Liver (tissue), 3 donors: ENCODE measurements at regions not wholly inside any gene's neighbourhood (a gene's known extent, or its start where the extent isn't known, plus 50 kb on each side); places are given as distances from the start of the nearest gene placed in this dataset.

Experiments
- FOXA1 ChIP-seq: IDR thresholded peaks from 2 replicates; pipeline ENCODE4 v1.6.1; 2016; ENCODE audit warnings: antibody characterized with exemption
- GABPA ChIP-seq, 2 donors: IDR thresholded peaks in 1 of 2; conservative IDR thresholded peaks in 1 of 2; 2 replicates each; pipeline ENCODE4 v1.6.1; 2016; ENCODE audit warnings: antibody characterized with exemption in 2 of 2, mild to moderate bottlenecking in 1 of 2, moderate library complexity in 1 of 2
- RAD21 ChIP-seq, 2 donors: IDR thresholded peaks; 2 replicates each; pipeline ENCODE4 v1.6.1; 2016; ENCODE audit warnings: antibody characterized with exemption in 2 of 2, mild to moderate bottlenecking in 2 of 2
- RXRA ChIP-seq, 2 donors: IDR thresholded peaks; 2 replicates each; pipeline ENCODE4 v1.6.1; 2017 to 2018; ENCODE audit warnings: antibody characterized with exemption in 2 of 2, mild to moderate bottlenecking in 1 of 2
- YY1 ChIP-seq: IDR thresholded peaks from 2 replicates; pipeline ENCODE4 v1.6.1; 2016; ENCODE audit warnings: antibody characterized with exemption, mild to moderate bottlenecking
- TF ChIP-seq, protein P1 (sequence below): fragments of 150-350 bp; IDR thresholded peaks from 2 replicates; pipeline ENCODE4 v1.5.1; 2017; ENCODE audit warnings: improper control_type of control experiment, low read depth, low read length; ENCODE audit not compliant: missing input control
- TF ChIP-seq, protein P2 (sequence below): IDR thresholded peaks from 2 replicates; pipeline ENCODE4 v1.6.1; 2016; ENCODE audit warnings: antibody characterized with exemption, mild to moderate bottlenecking
- TF ChIP-seq, protein P3 (sequence below): IDR thresholded peaks from 2 replicates; pipeline ENCODE4 v1.6.1; 2016; ENCODE audit warnings: antibody characterized with exemption
- TF ChIP-seq, protein P4 (sequence below): IDR thresholded peaks from 2 replicates; pipeline ENCODE4 v1.6.1; 2016; ENCODE audit warnings: antibody characterized with exemption
- donor health status: healthy.
- donor health status: healthy.

DNA sequence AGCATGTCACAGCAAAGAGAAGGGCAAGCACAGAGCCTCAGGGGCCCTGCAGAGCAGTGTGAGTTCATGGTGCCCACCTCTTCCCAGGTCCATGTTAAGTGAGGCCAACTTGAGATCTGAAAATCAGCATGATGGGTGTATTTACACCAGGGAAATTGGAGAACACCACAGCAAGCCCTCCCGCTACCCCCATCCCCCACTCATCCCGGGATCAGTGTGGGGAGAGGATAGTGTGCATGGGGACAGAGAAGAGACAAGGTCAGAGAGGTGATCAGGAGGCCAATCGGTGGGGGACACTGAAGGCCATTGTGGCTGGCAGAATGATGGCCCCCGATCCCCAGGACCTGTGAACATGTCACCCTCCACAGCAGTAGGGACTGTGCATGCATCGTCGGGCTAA lies 54.7 kb downstream of the PTGR3 start:
- TF ChIP-seq, protein P1, sequence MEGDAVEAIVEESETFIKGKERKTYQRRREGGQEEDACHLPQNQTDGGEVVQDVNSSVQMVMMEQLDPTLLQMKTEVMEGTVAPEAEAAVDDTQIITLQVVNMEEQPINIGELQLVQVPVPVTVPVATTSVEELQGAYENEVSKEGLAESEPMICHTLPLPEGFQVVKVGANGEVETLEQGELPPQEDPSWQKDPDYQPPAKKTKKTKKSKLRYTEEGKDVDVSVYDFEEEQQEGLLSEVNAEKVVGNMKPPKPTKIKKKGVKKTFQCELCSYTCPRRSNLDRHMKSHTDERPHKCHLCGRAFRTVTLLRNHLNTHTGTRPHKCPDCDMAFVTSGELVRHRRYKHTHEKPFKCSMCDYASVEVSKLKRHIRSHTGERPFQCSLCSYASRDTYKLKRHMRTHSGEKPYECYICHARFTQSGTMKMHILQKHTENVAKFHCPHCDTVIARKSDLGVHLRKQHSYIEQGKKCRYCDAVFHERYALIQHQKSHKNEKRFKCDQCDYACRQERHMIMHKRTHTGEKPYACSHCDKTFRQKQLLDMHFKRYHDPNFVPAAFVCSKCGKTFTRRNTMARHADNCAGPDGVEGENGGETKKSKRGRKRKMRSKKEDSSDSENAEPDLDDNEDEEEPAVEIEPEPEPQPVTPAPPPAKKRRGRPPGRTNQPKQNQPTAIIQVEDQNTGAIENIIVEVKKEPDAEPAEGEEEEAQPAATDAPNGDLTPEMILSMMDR: no peak
- no peak for TF ChIP-seq RAD21 (IDR thresholded peaks at IDR 0.05)
- TF ChIP-seq, protein P2, sequence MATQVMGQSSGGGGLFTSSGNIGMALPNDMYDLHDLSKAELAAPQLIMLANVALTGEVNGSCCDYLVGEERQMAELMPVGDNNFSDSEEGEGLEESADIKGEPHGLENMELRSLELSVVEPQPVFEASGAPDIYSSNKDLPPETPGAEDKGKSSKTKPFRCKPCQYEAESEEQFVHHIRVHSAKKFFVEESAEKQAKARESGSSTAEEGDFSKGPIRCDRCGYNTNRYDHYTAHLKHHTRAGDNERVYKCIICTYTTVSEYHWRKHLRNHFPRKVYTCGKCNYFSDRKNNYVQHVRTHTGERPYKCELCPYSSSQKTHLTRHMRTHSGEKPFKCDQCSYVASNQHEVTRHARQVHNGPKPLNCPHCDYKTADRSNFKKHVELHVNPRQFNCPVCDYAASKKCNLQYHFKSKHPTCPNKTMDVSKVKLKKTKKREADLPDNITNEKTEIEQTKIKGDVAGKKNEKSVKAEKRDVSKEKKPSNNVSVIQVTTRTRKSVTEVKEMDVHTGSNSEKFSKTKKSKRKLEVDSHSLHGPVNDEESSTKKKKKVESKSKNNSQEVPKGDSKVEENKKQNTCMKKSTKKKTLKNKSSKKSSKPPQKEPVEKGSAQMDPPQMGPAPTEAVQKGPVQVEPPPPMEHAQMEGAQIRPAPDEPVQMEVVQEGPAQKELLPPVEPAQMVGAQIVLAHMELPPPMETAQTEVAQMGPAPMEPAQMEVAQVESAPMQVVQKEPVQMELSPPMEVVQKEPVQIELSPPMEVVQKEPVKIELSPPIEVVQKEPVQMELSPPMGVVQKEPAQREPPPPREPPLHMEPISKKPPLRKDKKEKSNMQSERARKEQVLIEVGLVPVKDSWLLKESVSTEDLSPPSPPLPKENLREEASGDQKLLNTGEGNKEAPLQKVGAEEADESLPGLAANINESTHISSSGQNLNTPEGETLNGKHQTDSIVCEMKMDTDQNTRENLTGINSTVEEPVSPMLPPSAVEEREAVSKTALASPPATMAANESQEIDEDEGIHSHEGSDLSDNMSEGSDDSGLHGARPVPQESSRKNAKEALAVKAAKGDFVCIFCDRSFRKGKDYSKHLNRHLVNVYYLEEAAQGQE: no peak
- TF ChIP-seq YY1: no peak
- TF ChIP-seq GABPA (IDR thresholded peaks at IDR 0.05 in 1 of 2, conservative IDR thresholded peaks at IDR 0.05 in 1 of 2): no peak
- TF ChIP-seq, protein P3, sequence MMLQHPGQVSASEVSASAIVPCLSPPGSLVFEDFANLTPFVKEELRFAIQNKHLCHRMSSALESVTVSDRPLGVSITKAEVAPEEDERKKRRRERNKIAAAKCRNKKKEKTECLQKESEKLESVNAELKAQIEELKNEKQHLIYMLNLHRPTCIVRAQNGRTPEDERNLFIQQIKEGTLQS: no peak
- TF ChIP-seq FOXA1: no peak
- TF ChIP-seq RXRA (IDR thresholded peaks at IDR 0.05): no peak
- TF ChIP-seq, protein P4, sequence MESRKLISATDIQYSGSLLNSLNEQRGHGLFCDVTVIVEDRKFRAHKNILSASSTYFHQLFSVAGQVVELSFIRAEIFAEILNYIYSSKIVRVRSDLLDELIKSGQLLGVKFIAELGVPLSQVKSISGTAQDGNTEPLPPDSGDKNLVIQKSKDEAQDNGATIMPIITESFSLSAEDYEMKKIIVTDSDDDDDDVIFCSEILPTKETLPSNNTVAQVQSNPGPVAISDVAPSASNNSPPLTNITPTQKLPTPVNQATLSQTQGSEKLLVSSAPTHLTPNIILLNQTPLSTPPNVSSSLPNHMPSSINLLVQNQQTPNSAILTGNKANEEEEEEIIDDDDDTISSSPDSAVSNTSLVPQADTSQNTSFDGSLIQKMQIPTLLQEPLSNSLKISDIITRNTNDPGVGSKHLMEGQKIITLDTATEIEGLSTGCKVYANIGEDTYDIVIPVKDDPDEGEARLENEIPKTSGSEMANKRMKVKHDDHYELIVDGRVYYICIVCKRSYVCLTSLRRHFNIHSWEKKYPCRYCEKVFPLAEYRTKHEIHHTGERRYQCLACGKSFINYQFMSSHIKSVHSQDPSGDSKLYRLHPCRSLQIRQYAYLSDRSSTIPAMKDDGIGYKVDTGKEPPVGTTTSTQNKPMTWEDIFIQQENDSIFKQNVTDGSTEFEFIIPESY: no peak
